ENCODE measurements at regions not wholly inside any gene's neighbourhood (a gene's known extent, or its start where the extent isn't known, plus 50 kb on each side); places are given as distances from the start of the nearest gene placed in this dataset.

DNA sequence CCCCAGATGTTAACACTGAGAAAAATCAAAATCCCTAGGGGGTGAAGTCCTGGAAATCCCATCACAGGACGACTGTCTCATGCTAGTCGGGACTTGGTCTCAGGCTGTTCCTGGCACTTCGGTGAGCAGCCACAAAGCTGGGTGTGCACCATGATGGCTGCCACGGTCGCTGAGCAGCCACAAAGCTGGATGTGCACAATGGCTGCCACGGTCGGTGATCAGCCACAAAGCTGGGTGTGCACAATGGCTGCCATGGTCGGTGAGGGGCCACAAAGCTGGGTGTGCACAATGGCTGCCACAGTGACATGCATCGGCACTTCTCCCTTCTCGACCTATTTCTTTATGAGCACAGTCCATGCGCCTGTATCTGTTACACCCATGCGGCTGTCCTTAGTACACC, 505.1 kb downstream of the TCERG1L start:
- TF ChIP-seq, protein P1, sequence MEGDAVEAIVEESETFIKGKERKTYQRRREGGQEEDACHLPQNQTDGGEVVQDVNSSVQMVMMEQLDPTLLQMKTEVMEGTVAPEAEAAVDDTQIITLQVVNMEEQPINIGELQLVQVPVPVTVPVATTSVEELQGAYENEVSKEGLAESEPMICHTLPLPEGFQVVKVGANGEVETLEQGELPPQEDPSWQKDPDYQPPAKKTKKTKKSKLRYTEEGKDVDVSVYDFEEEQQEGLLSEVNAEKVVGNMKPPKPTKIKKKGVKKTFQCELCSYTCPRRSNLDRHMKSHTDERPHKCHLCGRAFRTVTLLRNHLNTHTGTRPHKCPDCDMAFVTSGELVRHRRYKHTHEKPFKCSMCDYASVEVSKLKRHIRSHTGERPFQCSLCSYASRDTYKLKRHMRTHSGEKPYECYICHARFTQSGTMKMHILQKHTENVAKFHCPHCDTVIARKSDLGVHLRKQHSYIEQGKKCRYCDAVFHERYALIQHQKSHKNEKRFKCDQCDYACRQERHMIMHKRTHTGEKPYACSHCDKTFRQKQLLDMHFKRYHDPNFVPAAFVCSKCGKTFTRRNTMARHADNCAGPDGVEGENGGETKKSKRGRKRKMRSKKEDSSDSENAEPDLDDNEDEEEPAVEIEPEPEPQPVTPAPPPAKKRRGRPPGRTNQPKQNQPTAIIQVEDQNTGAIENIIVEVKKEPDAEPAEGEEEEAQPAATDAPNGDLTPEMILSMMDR (conservative IDR thresholded peaks at IDR 0.05; ENCODE audit: low read length), result no peak
- TF ChIP-seq EZH2phosphoT487 (IDR thresholded peaks at IDR 0.05; ENCODE audit: borderline replicate concordance, low read depth, low read length), result no peak
